ENCODE measurements at regions not wholly inside any gene's neighbourhood (a gene's known extent, or its start where the extent isn't known, plus 50 kb on each side); places are given as distances from the start of the nearest gene placed in this dataset.

- TF ChIP-seq CTCF (optimal IDR thresholded peaks at IDR 0.05 in 1 of 3, IDR thresholded peaks at IDR 0.05 in 1 of 3, conservative IDR thresholded peaks at IDR 0.05 in 1 of 3; ENCODE audit: extremely low read depth in 1 of 3, insufficient read depth in 2 of 3, low read length in 3 of 3), result no peak
- no peak for TF ChIP-seq EZH2 (IDR thresholded peaks at IDR 0.05; ENCODE audit: low read length)
Measured at GRCh38 chrX:4809571-4809970, 1096.1 kb upstream of the PRKX start.
